Prostate gland (tissue), 2 donors: ENCODE measurements at regions not wholly inside any gene's neighbourhood (a gene's known extent, or its start where the extent isn't known, plus 50 kb on each side); places are given as distances from the start of the nearest gene placed in this dataset.

ENCODE experiments used
- DNase-seq: peaks from one replicate; pipeline ENCODE4 v3.0.0-alpha.2; 2019; ENCODE audit warnings: low spot score
- H3K27ac ChIP-seq, 2 donors: fragments of 200-600 bp; sonication (generic); 2 replicates each; pipeline ENCODE4 v1.5.1; 2017 to 2019
- H3K27me3 ChIP-seq: fragments of 200-600 bp; sonication (generic); replicated peaks from 2 replicates; pipeline ENCODE4 v1.5.1; 2019; ENCODE audit not compliant: insufficient read depth
- H3K36me3 ChIP-seq, 2 donors: fragments of 200-600 bp; sonication (generic); 1 replicate in 1 of 2; 2 replicates in 1 of 2; pipeline versions ENCODE4 v1.5.1 to v1.8.1; 2017 to 2019
- H3K4me1 ChIP-seq: fragments of 200-600 bp; sonication (generic); replicated peaks from 2 replicates; pipeline ENCODE4 v1.5.1; 2019
- H3K4me3 ChIP-seq, 2 donors: fragments of 200-600 bp; sonication (generic); 2 replicates each; pipeline ENCODE4 v1.5.1; 2017 to 2019
- H3K9me3 ChIP-seq: fragments of 200-600 bp; sonication (generic); 2 replicates; pipeline ENCODE4 v1.5.1; 2017
- CTCF ChIP-seq, 4 experiments: fragments of 200-600 bp in 2 of 4; fragments of 450-650 bp in 2 of 4; sonication (generic) in 2 of 4; IDR thresholded peaks; 1 replicate in 3 of 4; 2 replicates in 1 of 4; pipeline ENCODE4 v1.5.1; 2016 to 2019; ENCODE audit warnings: antibody characterized with exemption in 4 of 4, mild to moderate bottlenecking in 2 of 4, moderate library complexity in 2 of 4
- POLR2A ChIP-seq: fragments of 450-650 bp; IDR thresholded peaks from one replicate; pipeline ENCODE4 v1.6.1; 2016; ENCODE audit warnings: antibody characterized with exemption, mild to moderate bottlenecking
- POLR2AphosphoS5 ChIP-seq: sonication (generic); formaldehyde crosslinking; IDR thresholded peaks from one replicate; pipeline ENCODE4 v1.6.1; 2017; ENCODE audit warnings: antibody characterized with exemption
- WGBS: methylation state at CpG from one replicate; pipeline ENCODE4 v1.1.5; 2018; 5-methylcytosine and 5-hydroxymethylcytosine counted together
- intact Hi-C: fragments of 100-400 bp; cut with DNase I; formaldehyde crosslinking; loops from one replicate; pipeline ENCODE4 v1.14.2; 2022

- no peak for DNase-seq
- no peak overlapping the region for H3K27ac ChIP-seq
- no peaks in the 10 kb centered on the region for H3K9me3 ChIP-seq
- no peak for TF ChIP-seq CTCF (IDR thresholded peaks at IDR 0.05)
- H3K4me1 ChIP-seq, result no peaks in the 10 kb centered on the region
- no peaks in the 10 kb centered on the region for H3K27me3 ChIP-seq
- H3K36me3 ChIP-seq, result no peaks in the 10 kb centered on the region
- H3K4me3 ChIP-seq, result no peak overlapping the region
- intact Hi-C loops, result no loop called here
- 76% methylated on average over 3 of the region's 3 CpGs for WGBS
Measured at GRCh38 chr5:61679562-61679961, 347.5 kb downstream of the ZSWIM6 start.

- Histone ChIP-seq H3K36me3 (no peaks in the 10 kb centered on the region), H3K4me3 (no peak overlapping the region), H3K27me3 (no peaks in the 10 kb centered on the region), H3K27ac (no peak overlapping the region), H3K4me1 (no peaks in the 10 kb centered on the region), H3K9me3 (no peaks in the 10 kb centered on the region)
- no peak for TF ChIP-seq POLR2AphosphoS5
- no peak for TF ChIP-seq POLR2A
- no peak for TF ChIP-seq CTCF (IDR thresholded peaks at IDR 0.05)
- no peak for DNase-seq
- 87% methylated on average over 2 of the region's 2 CpGs for WGBS
- intact Hi-C loops, result no loop called here
Measured at GRCh38 chr5:61680247-61680646, 348.2 kb downstream of the ZSWIM6 start.

- H3K27ac ChIP-seq, result no peak overlapping the region
- H3K27me3 ChIP-seq, result no peaks in the 10 kb centered on the region
- intact Hi-C loops, result no loop called here
- TF ChIP-seq CTCF (IDR thresholded peaks at IDR 0.05) (no peak), POLR2AphosphoS5 (no peak), POLR2A (no peak)
- no peak overlapping the region for H3K4me3 ChIP-seq
- DNase-seq, result no peak
- H3K9me3 ChIP-seq, result no peaks in the 10 kb centered on the region
- no peaks in the 10 kb centered on the region for H3K36me3 ChIP-seq
- no peaks in the 10 kb centered on the region for H3K4me1 ChIP-seq
- WGBS, result 86% methylated on average over 5 of the region's 5 CpGs
Measured at GRCh38 chr5:61683148-61683547, 351.1 kb downstream of the ZSWIM6 start.

GRCh38 chr5:61683926-61684325, 351.9 kb downstream of the ZSWIM6 start:
- intact Hi-C loops, result no loop called here
- TF ChIP-seq POLR2AphosphoS5 (no peak), POLR2A (no peak), CTCF (IDR thresholded peaks at IDR 0.05) (no peak)
- no peaks in the 10 kb centered on the region for H3K27me3 ChIP-seq
- no peak overlapping the region for H3K27ac ChIP-seq
- 80% methylated on average over 2 of the region's 2 CpGs for WGBS
- no peak for DNase-seq
- no peaks in the 10 kb centered on the region for H3K36me3 ChIP-seq
- H3K4me1 ChIP-seq, result no peaks in the 10 kb centered on the region
- no peak overlapping the region for H3K4me3 ChIP-seq
- H3K9me3 ChIP-seq, result no peaks in the 10 kb centered on the region

- intact Hi-C loops, result no loop called here
- TF ChIP-seq POLR2AphosphoS5 (no peak), POLR2A (no peak), CTCF (IDR thresholded peaks at IDR 0.05) (no peak)
- no peaks in the 10 kb centered on the region for H3K9me3 ChIP-seq
- H3K27ac ChIP-seq, result no peak overlapping the region
- no peaks in the 10 kb centered on the region for H3K4me1 ChIP-seq
- no peak overlapping the region for H3K4me3 ChIP-seq
- DNase-seq, result no peak
- WGBS, result 37% methylated on average over 5 of the region's 5 CpGs
- no peaks in the 10 kb centered on the region for H3K36me3 ChIP-seq
- no peaks in the 10 kb centered on the region for H3K27me3 ChIP-seq
Measured at GRCh38 chr5:61686491-61687257, 354.6 kb downstream of the ZSWIM6 start.
